H1 (cell line): ENCODE measurements at regions not wholly inside any gene's neighbourhood (a gene's known extent, or its start where the extent isn't known, plus 50 kb on each side); places are given as distances from the start of the nearest gene placed in this dataset.

Source experiments
- BACH1 ChIP-seq: IDR thresholded peaks from 2 replicates; pipeline ENCODE4 v1.6.1; 2012; ENCODE audit warnings: low read length, improper control_type of control experiment
- CBX5 ChIP-seq: fragments of 300-800, 300-1000 bp; sonication (generic); IDR thresholded peaks from 2 replicates; pipeline ENCODE4 v1.7.1; 2016; ENCODE audit warnings: antibody characterized with exemption, low read length, low read depth
- JUND ChIP-seq: IDR thresholded peaks from 2 replicates; pipeline ENCODE4 v1.6.1; 2011; ENCODE audit warnings: mild to moderate bottlenecking, improper control_type of control experiment, low read length
- TF ChIP-seq, protein P1 (sequence below): fragments of 300-600 bp; sonication (generic); IDR thresholded peaks from 2 replicates; pipeline ENCODE4 v1.7.1; 2012; ENCODE audit warnings: low read length, moderate library complexity, mild to moderate bottlenecking, inconsistent platforms; ENCODE audit not compliant: insufficient replicate concordance

DNA sequence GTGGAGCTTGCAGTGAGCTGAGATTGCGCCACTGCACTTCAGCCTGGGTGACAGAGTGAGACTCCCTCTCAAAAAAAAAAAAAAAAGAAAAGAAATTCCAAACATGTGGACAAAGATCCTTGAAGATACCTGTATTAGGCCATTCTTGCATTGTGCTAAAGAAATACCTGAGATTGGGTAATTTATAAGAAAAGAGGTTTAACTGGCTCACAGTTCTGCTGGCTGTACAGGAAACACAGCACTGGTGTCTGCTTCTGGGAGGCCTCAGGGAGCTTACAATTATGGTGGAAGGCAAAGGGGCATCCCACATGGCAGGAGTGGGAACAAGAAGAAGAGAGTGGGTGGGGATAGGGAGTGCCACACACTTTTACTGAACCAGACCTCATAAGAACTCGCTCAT is 140.1 kb downstream of the SS18 start (continued):
- TF ChIP-seq, protein P1, sequence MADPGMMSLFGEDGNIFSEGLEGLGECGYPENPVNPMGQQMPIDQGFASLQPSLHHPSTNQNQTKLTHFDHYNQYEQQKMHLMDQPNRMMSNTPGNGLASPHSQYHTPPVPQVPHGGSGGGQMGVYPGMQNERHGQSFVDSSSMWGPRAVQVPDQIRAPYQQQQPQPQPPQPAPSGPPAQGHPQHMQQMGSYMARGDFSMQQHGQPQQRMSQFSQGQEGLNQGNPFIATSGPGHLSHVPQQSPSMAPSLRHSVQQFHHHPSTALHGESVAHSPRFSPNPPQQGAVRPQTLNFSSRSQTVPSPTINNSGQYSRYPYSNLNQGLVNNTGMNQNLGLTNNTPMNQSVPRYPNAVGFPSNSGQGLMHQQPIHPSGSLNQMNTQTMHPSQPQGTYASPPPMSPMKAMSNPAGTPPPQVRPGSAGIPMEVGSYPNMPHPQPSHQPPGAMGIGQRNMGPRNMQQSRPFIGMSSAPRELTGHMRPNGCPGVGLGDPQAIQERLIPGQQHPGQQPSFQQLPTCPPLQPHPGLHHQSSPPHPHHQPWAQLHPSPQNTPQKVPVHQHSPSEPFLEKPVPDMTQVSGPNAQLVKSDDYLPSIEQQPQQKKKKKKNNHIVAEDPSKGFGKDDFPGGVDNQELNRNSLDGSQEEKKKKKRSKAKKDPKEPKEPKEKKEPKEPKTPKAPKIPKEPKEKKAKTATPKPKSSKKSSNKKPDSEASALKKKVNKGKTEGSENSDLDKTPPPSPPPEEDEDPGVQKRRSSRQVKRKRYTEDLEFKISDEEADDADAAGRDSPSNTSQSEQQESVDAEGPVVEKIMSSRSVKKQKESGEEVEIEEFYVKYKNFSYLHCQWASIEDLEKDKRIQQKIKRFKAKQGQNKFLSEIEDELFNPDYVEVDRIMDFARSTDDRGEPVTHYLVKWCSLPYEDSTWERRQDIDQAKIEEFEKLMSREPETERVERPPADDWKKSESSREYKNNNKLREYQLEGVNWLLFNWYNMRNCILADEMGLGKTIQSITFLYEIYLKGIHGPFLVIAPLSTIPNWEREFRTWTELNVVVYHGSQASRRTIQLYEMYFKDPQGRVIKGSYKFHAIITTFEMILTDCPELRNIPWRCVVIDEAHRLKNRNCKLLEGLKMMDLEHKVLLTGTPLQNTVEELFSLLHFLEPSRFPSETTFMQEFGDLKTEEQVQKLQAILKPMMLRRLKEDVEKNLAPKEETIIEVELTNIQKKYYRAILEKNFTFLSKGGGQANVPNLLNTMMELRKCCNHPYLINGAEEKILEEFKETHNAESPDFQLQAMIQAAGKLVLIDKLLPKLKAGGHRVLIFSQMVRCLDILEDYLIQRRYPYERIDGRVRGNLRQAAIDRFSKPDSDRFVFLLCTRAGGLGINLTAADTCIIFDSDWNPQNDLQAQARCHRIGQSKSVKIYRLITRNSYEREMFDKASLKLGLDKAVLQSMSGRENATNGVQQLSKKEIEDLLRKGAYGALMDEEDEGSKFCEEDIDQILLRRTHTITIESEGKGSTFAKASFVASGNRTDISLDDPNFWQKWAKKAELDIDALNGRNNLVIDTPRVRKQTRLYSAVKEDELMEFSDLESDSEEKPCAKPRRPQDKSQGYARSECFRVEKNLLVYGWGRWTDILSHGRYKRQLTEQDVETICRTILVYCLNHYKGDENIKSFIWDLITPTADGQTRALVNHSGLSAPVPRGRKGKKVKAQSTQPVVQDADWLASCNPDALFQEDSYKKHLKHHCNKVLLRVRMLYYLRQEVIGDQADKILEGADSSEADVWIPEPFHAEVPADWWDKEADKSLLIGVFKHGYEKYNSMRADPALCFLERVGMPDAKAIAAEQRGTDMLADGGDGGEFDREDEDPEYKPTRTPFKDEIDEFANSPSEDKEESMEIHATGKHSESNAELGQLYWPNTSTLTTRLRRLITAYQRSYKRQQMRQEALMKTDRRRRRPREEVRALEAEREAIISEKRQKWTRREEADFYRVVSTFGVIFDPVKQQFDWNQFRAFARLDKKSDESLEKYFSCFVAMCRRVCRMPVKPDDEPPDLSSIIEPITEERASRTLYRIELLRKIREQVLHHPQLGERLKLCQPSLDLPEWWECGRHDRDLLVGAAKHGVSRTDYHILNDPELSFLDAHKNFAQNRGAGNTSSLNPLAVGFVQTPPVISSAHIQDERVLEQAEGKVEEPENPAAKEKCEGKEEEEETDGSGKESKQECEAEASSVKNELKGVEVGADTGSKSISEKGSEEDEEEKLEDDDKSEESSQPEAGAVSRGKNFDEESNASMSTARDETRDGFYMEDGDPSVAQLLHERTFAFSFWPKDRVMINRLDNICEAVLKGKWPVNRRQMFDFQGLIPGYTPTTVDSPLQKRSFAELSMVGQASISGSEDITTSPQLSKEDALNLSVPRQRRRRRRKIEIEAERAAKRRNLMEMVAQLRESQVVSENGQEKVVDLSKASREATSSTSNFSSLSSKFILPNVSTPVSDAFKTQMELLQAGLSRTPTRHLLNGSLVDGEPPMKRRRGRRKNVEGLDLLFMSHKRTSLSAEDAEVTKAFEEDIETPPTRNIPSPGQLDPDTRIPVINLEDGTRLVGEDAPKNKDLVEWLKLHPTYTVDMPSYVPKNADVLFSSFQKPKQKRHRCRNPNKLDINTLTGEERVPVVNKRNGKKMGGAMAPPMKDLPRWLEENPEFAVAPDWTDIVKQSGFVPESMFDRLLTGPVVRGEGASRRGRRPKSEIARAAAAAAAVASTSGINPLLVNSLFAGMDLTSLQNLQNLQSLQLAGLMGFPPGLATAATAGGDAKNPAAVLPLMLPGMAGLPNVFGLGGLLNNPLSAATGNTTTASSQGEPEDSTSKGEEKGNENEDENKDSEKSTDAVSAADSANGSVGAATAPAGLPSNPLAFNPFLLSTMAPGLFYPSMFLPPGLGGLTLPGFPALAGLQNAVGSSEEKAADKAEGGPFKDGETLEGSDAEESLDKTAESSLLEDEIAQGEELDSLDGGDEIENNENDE, result no peak
- TF ChIP-seq BACH1 (no peak), JUND (no peak), CBX5 (no peak)
